ENCODE measurements at regions not wholly inside any gene's neighbourhood (a gene's known extent, or its start where the extent isn't known, plus 50 kb on each side); places are given as distances from the start of the nearest gene placed in this dataset.

DNA sequence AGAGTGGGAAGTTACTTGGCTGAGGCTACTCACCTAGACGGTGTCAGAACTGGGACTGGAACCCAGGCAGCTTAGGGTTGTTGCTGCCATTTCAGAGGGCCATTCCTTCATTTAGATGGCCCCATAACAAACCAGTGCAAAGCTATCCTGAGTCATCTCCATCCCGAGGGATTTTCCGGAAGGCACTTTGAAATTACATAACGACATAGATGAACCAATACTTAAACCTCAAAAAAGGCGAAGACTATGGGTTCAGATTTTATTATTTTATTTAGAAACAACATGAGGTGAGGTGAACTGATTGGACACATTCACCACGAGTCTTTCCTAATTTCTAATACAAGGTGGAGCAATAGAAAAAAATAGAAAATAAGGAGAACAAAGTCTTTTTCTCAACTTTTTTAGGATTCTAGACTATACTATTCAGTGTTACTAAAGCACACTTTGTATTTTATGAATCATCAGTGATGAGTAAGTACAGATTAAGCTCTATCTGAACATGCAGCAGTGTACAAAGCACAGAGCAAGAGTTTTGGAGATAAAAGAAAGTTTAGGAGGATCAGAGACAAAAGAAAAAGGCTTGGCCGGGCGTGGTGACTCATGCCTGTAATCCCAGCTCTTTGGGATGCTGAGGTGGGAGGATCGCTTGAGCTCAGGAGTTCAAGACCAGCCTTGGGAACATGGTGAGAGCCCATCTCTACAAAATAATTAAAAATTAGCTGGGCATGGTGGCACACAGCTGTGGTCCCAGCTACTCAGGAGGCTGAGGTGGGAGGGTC lies 79.5 kb upstream of the SVIL start:
- no peak overlapping the region for H3K9ac ChIP-seq
- no peaks in the 10 kb centered on the region for H3K27me3 ChIP-seq (ENCODE audit: insufficient read depth, low read depth)
- H2AFZ ChIP-seq (ENCODE audit: low read depth) = no peak overlapping the region
- no peak overlapping the region for H3K4me2 ChIP-seq
- H3K36me3 ChIP-seq (ENCODE audit: insufficient read depth) = no peaks in the 10 kb centered on the region
- H3K4me1 ChIP-seq (ENCODE audit: low read depth, poor library complexity, severe bottlenecking) = no peaks in the 10 kb centered on the region
- H3K79me2 ChIP-seq (ENCODE audit: insufficient read depth, low read depth) = no peaks in the 10 kb centered on the region
- H3K27ac ChIP-seq = no peak overlapping the region
- no peak overlapping the region for H3K4me3 ChIP-seq (IDR thresholded peaks at IDR 0.05; ENCODE audit: insufficient read depth, low read depth, low read length)
- no peaks in the 10 kb centered on the region for H4K20me1 ChIP-seq (ENCODE audit: insufficient read depth)
- TF ChIP-seq, protein P1, sequence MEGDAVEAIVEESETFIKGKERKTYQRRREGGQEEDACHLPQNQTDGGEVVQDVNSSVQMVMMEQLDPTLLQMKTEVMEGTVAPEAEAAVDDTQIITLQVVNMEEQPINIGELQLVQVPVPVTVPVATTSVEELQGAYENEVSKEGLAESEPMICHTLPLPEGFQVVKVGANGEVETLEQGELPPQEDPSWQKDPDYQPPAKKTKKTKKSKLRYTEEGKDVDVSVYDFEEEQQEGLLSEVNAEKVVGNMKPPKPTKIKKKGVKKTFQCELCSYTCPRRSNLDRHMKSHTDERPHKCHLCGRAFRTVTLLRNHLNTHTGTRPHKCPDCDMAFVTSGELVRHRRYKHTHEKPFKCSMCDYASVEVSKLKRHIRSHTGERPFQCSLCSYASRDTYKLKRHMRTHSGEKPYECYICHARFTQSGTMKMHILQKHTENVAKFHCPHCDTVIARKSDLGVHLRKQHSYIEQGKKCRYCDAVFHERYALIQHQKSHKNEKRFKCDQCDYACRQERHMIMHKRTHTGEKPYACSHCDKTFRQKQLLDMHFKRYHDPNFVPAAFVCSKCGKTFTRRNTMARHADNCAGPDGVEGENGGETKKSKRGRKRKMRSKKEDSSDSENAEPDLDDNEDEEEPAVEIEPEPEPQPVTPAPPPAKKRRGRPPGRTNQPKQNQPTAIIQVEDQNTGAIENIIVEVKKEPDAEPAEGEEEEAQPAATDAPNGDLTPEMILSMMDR (conservative IDR thresholded peaks at IDR 0.05; ENCODE audit: low read depth, low read length) = no peak

DNA sequence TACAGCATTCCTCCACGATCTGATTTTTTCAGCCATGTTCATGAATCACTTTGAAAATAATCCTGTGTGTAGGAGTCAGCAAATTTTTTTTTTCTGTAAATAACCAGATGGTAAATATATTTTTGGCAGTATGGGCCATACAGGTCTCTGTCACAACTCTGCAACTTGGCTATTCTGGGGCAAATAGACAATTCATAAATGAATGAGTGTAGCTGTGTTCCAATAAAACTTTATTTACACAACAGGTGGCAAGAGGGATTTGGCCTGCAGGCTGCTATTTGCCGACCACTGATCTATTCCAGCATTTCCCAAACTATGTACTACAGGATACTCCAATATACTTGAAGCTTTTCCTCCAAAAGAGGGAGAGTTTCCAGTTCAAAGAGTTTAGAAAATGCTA lies 78.7 kb upstream of the SVIL start:
- no peak overlapping the region for H3K9ac ChIP-seq
- H3K27me3 ChIP-seq (ENCODE audit: insufficient read depth, low read depth) = no peaks in the 10 kb centered on the region
- no peak overlapping the region for H3K4me2 ChIP-seq
- TF ChIP-seq, protein P1 (conservative IDR thresholded peaks at IDR 0.05; ENCODE audit: low read depth, low read length) = no peak
- no peak overlapping the region for H3K27ac ChIP-seq
- no peaks in the 10 kb centered on the region for H3K79me2 ChIP-seq (ENCODE audit: insufficient read depth, low read depth)
- H2AFZ ChIP-seq (ENCODE audit: low read depth) = no peak overlapping the region
- no peaks in the 10 kb centered on the region for H3K4me1 ChIP-seq (ENCODE audit: low read depth, poor library complexity, severe bottlenecking)
- H4K20me1 ChIP-seq (ENCODE audit: insufficient read depth) = no peaks in the 10 kb centered on the region
- H3K36me3 ChIP-seq (ENCODE audit: insufficient read depth) = no peaks in the 10 kb centered on the region
- H3K4me3 ChIP-seq (IDR thresholded peaks at IDR 0.05; ENCODE audit: insufficient read depth, low read depth, low read length) = no peak overlapping the region

DNA sequence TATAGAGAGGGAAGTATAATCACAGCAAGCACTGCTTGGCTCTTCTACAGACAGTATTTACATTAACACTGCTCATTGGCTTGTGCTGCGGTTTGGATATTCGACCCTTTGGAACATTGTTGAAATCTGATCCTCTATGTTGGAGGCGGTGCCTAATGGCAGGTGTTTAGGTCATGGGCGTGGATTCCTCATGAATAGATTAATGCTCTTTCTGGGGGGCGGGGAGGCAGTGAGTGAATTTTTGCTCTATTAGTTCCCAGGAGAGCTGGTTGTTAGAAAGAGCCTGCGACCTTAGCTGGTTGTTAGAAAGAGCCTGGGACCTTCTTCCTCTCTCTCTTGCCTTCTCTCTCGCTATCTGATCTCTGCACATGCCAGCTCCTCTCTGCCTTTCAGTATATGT lies 77.3 kb upstream of the SVIL start:
- H2AFZ ChIP-seq (ENCODE audit: low read depth) = no peak overlapping the region
- H4K20me1 ChIP-seq (ENCODE audit: insufficient read depth) = no peaks in the 10 kb centered on the region
- H3K4me1 ChIP-seq (ENCODE audit: low read depth, poor library complexity, severe bottlenecking) = no peaks in the 10 kb centered on the region
- H3K4me2 ChIP-seq = no peak overlapping the region
- no peak overlapping the region for H3K9ac ChIP-seq
- H3K36me3 ChIP-seq (ENCODE audit: insufficient read depth) = no peaks in the 10 kb centered on the region
- TF ChIP-seq, protein P1 (conservative IDR thresholded peaks at IDR 0.05; ENCODE audit: low read depth, low read length) = no peak
- H3K79me2 ChIP-seq (ENCODE audit: insufficient read depth, low read depth) = no peaks in the 10 kb centered on the region
- H3K27me3 ChIP-seq (ENCODE audit: insufficient read depth, low read depth) = no peaks in the 10 kb centered on the region
- H3K27ac ChIP-seq = no peak overlapping the region
- H3K4me3 ChIP-seq (IDR thresholded peaks at IDR 0.05; ENCODE audit: insufficient read depth, low read depth, low read length) = no peak overlapping the region

DNA sequence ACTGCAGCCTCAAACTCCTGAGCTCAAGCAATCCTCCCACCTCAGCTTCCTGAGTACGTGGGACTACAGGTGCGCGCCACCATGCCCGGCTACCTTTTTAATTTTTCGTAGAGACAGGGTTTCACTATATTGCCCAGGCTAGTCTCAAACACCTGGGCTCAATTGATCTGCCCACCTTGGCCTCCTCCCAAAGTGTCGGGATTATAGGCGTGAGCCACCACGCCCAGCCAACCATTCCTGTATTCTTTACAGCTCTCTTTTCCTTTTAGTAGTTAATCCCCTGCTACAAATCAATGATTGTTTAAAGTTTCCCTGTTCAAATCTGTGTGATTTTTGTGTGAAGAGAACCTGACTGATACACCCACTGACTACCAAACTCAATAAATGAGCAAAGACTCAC lies 75.4 kb upstream of the SVIL start:
- H3K4me2 ChIP-seq = no peak overlapping the region
- H3K9ac ChIP-seq = no peak overlapping the region
- no peaks in the 10 kb centered on the region for H3K27me3 ChIP-seq (ENCODE audit: insufficient read depth, low read depth)
- no peaks in the 10 kb centered on the region for H4K20me1 ChIP-seq (ENCODE audit: insufficient read depth)
- H3K4me1 ChIP-seq (ENCODE audit: low read depth, poor library complexity, severe bottlenecking) = no peaks in the 10 kb centered on the region
- no peaks in the 10 kb centered on the region for H3K79me2 ChIP-seq (ENCODE audit: insufficient read depth, low read depth)
- TF ChIP-seq, protein P1 (conservative IDR thresholded peaks at IDR 0.05; ENCODE audit: low read depth, low read length) = no peak
- H3K36me3 ChIP-seq (ENCODE audit: insufficient read depth) = no peaks in the 10 kb centered on the region
- no peak overlapping the region for H3K27ac ChIP-seq
- H3K4me3 ChIP-seq (IDR thresholded peaks at IDR 0.05; ENCODE audit: insufficient read depth, low read depth, low read length) = no peak overlapping the region
- no peak overlapping the region for H2AFZ ChIP-seq (ENCODE audit: low read depth)

All from KMS-11 (cell line).